Loucy (cell line): ENCODE measurements at regions not wholly inside any gene's neighbourhood (a gene's known extent, or its start where the extent isn't known, plus 50 kb on each side); places are given as distances from the start of the nearest gene placed in this dataset.

Experiments used
- H2AFZ ChIP-seq: fragments of 200-600 bp; sonication (generic); 2 replicates; pipeline ENCODE4 v1.6.0; 2016; ENCODE audit warnings: antibody characterized with exemption, mild to moderate bottlenecking, low read length, moderate library complexity
- H3F3A ChIP-seq: fragments of 200-600 bp; 2 replicates; pipeline ENCODE4 v1.6.0; 2016; ENCODE audit warnings: antibody characterized with exemption, low read depth, mild to moderate bottlenecking
- H3K27me3 ChIP-seq: fragments of 200-600 bp; sonication (generic); 2 replicates; pipeline ENCODE4 v1.6.1; 2014; ENCODE audit warnings: low read length, mild to moderate bottlenecking; ENCODE audit not compliant: insufficient read depth, poor library complexity, severe bottlenecking
- H3K36me3 ChIP-seq: fragments of 200-600 bp; sonication (generic); 2 replicates; pipeline ENCODE4 v1.6.1; 2016; ENCODE audit warnings: low read length; ENCODE audit not compliant: insufficient read depth
- H3K4me1 ChIP-seq: fragments of 200-600 bp; sonication (generic); 2 replicates; pipeline ENCODE4 v1.5.1; 2014; ENCODE audit warnings: low read length, mild to moderate bottlenecking; ENCODE audit not compliant: insufficient read depth, poor library complexity, severe bottlenecking
- H3K4me2 ChIP-seq: fragments of 200-600 bp; sonication (generic); 2 replicates; pipeline ENCODE4 v1.6.0; 2014; ENCODE audit warnings: antibody characterized with exemption, low read length, low read depth, mild to moderate bottlenecking; ENCODE audit not compliant: poor library complexity, severe bottlenecking
- H3K4me3 ChIP-seq: fragments of 200-600 bp; sonication (generic); 2 replicates; pipeline ENCODE4 v1.5.1; 2014; ENCODE audit warnings: low read length, mild to moderate bottlenecking, mixed read lengths; ENCODE audit not compliant: poor library complexity, severe bottlenecking
- H3K79me2 ChIP-seq: fragments of 200-600 bp; sonication (generic); 2 replicates; pipeline ENCODE4 v1.6.1; 2014; ENCODE audit warnings: low read length; ENCODE audit not compliant: insufficient read depth
- H3K9ac ChIP-seq: fragments of 200-600 bp; sonication (generic); 2 replicates; pipeline ENCODE4 v1.6.0; 2014; ENCODE audit warnings: mild to moderate bottlenecking, low read depth, low read length, moderate library complexity; ENCODE audit not compliant: poor library complexity, severe bottlenecking
- H3K9me2 ChIP-seq: fragments of 200-600 bp; sonication (generic); replicated peaks from 2 replicates; pipeline ENCODE4 v1.6.1; 2016; ENCODE audit warnings: low read depth, low read length, mixed read lengths
- H3K9me3 ChIP-seq: fragments of 200-600 bp; sonication (generic); 2 replicates; pipeline ENCODE4 v1.6.1; 2014; ENCODE audit warnings: mild to moderate bottlenecking, antibody characterized with exemption, low read length, low read depth; ENCODE audit not compliant: insufficient read depth
- H4K20me1 ChIP-seq: fragments of 200-600 bp; sonication (generic); 2 replicates; pipeline ENCODE4 v1.6.0; 2014; ENCODE audit warnings: antibody characterized with exemption, low read length, mild to moderate bottlenecking; ENCODE audit not compliant: insufficient read depth, poor library complexity, severe bottlenecking
- EZH2phosphoT487 ChIP-seq: fragments of 200-600 bp; IDR thresholded peaks from 2 replicates; pipeline ENCODE4 v1.6.1; 2018; ENCODE audit warnings: antibody characterized with exemption, mild to moderate bottlenecking, moderate library complexity, borderline replicate concordance
- TF ChIP-seq, protein P1 (sequence below): fragments of 200-600 bp; sonication (generic); conservative IDR thresholded peaks from 2 replicates; pipeline ENCODE4 v1.5.1; 2014; ENCODE audit warnings: mild to moderate bottlenecking, antibody characterized with exemption, low read length

DNA sequence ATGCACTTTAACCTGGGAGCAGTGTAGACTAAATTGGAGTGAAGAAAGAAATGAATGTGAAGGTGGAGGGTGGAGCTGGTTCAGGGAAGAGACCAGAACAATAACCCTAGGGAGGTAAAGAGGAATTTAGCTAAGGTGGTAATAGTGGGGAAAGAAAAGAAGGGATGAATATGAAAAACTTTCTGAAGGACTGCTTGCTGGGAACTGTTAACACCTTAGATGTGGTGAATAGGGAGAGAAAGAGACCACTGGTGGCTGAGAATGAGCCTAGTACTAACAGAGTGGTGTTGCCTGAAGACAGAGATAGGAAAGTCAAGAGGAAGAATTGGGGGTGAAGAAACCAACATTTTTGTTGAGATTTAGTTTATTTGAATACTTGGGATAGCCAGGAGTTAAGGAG, 78.4 kb upstream of the HS3ST5 start:
- Histone ChIP-seq H4K20me1 (no peaks in the 10 kb centered on the region), H3K4me2 (no peak overlapping the region), H3K36me3 (no peaks in the 10 kb centered on the region), H3K9me2 (no peaks in the 10 kb centered on the region), H3K27me3 (no peaks in the 10 kb centered on the region), H2AFZ (no peak overlapping the region), H3K9me3 (no peaks in the 10 kb centered on the region), H3K4me3 (no peak overlapping the region), H3K9ac (no peak overlapping the region), H3K79me2 (no peaks in the 10 kb centered on the region), H3K4me1 (no peaks in the 10 kb centered on the region), H3F3A (no peaks in the 10 kb centered on the region)
- TF ChIP-seq, protein P1, sequence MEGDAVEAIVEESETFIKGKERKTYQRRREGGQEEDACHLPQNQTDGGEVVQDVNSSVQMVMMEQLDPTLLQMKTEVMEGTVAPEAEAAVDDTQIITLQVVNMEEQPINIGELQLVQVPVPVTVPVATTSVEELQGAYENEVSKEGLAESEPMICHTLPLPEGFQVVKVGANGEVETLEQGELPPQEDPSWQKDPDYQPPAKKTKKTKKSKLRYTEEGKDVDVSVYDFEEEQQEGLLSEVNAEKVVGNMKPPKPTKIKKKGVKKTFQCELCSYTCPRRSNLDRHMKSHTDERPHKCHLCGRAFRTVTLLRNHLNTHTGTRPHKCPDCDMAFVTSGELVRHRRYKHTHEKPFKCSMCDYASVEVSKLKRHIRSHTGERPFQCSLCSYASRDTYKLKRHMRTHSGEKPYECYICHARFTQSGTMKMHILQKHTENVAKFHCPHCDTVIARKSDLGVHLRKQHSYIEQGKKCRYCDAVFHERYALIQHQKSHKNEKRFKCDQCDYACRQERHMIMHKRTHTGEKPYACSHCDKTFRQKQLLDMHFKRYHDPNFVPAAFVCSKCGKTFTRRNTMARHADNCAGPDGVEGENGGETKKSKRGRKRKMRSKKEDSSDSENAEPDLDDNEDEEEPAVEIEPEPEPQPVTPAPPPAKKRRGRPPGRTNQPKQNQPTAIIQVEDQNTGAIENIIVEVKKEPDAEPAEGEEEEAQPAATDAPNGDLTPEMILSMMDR = no peak
- TF ChIP-seq EZH2phosphoT487 = no peak

DNA sequence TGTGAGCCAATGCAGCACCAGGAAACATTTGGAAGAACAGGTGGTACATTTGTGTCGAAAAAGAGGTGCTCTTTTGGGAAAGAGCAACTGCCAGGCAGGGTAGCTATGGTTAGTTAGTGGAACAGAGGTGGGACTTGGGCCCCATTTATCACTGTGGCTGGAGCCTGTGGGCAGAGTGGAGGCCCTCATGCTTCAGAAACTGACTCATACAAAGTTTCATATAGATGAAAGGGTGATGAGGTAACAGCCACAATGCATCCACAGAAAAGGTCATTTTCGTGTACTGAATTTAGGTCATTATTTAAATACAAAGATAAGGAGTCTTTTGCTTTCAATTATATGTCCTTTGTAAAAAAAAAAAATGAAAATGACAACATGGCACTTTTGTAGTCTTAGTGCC, 76.4 kb upstream of the HS3ST5 start:
- Histone ChIP-seq H3K9me3 (no peaks in the 10 kb centered on the region), H3K27me3 (no peaks in the 10 kb centered on the region), H3F3A (no peaks in the 10 kb centered on the region), H3K79me2 (no peaks in the 10 kb centered on the region), H3K4me3 (no peak overlapping the region), H3K36me3 (no peaks in the 10 kb centered on the region), H3K9ac (no peak overlapping the region), H3K4me1 (no peaks in the 10 kb centered on the region), H3K4me2 (no peak overlapping the region), H3K9me2 (no peaks in the 10 kb centered on the region), H2AFZ (no peak overlapping the region), H4K20me1 (no peaks in the 10 kb centered on the region)
- TF ChIP-seq, protein P1 = no peak
- TF ChIP-seq EZH2phosphoT487 = no peak

DNA sequence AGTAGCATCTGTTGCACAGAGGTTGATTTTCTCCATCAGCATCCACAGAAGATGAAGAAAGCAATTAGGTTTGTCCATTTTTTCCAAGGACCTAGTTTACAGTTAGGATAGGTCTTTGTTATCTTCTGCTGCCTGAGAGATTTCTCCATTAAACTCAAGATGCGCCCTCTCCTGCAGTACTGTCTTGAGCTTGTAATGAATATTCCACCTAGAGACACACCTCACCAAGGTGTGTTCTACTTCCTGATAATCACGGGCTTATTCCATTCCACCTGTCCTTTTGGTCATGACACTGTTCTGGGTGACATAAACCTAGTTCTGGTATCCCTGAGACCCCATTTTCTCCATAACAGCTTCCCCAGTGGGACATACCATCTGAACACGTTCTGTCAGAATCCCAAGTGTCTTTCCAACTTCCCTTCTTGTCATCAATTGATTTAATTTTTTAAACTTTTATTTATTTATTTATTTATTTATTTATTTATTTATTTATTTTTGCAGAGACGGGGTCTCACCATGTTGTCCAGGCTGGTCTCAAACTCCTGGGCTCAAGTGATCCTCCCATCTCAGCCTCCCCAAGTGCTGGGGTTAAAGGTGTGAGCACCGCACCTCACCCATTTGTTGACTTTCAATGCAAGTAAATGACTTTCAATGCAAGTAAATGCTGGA, 75.6 kb upstream of the HS3ST5 start:
- H3K4me1 ChIP-seq = no peaks in the 10 kb centered on the region
- H3K4me3 ChIP-seq = no peak overlapping the region
- H3K27me3 ChIP-seq = no peaks in the 10 kb centered on the region
- H3K36me3 ChIP-seq = no peaks in the 10 kb centered on the region
- H3K79me2 ChIP-seq = no peaks in the 10 kb centered on the region
- H4K20me1 ChIP-seq = no peaks in the 10 kb centered on the region
- no peak for TF ChIP-seq EZH2phosphoT487
- TF ChIP-seq, protein P1 = no peak
- H3F3A ChIP-seq = no peaks in the 10 kb centered on the region
- H2AFZ ChIP-seq = no peak overlapping the region
- no peak overlapping the region for H3K9ac ChIP-seq
- no peaks in the 10 kb centered on the region for H3K9me2 ChIP-seq
- no peak overlapping the region for H3K4me2 ChIP-seq
- no peaks in the 10 kb centered on the region for H3K9me3 ChIP-seq
